Body of pancreas (tissue), 4 donors: ENCODE measurements at regions not wholly inside any gene's neighbourhood (a gene's known extent, or its start where the extent isn't known, plus 50 kb on each side); places are given as distances from the start of the nearest gene placed in this dataset.
"Not testable (repeated sequence)": the region's sequence is repeated elsewhere in the genome, so short reads cannot be mapped to it uniquely, and the experiment has no call there.

ENCODE experiments used
- ATAC-seq: fragments of 150-250 bp; one replicate; pipeline ENCODE4 v1.9.1; 2016
- DNase-seq, 4 donors: peaks; one replicate each; pipeline ENCODE4 v3.0.0-alpha.2; 2019
- H3K27ac ChIP-seq, 4 donors: fragments of 200-600 bp; sonication (generic); 1 replicate in 3 of 4; 2 replicates in 1 of 4; pipeline versions ENCODE4 v1.5.1 to v1.6.1; 2016 to 2019; ENCODE audit warnings: mild to moderate bottlenecking in 1 of 4, mixed read lengths in 1 of 4, moderate library complexity in 1 of 4
- H3K27me3 ChIP-seq, 2 donors: fragments of 200-600 bp; sonication (generic); one replicate each; pipeline ENCODE4 v1.6.0; 2016; ENCODE audit warnings: mild to moderate bottlenecking in 1 of 2
- H3K36me3 ChIP-seq, 2 donors: fragments of 200-600 bp; sonication (generic); replicated peaks in 1 of 2; 2 replicates each; pipeline ENCODE4 v1.5.1; 2016; ENCODE audit warnings: low read depth in 2 of 2; ENCODE audit not compliant: insufficient read depth in 1 of 2
- H3K4me1 ChIP-seq: fragments of 200-600 bp; sonication (generic); one replicate; pipeline ENCODE4 v1.6.0; 2016
- H3K4me3 ChIP-seq, 2 donors: fragments of 200-600 bp; sonication (generic); 1 replicate in 1 of 2; 2 replicates in 1 of 2; pipeline ENCODE4 v1.5.1; 2016 to 2019
- H3K9me3 ChIP-seq, 3 donors: fragments of 200-600 bp; sonication (generic); 1 replicate in 2 of 3; 2 replicates in 1 of 3; pipeline ENCODE4 v1.5.1; 2016
- CTCF ChIP-seq, 7 experiments: fragments of 450-650 bp in 4 of 7; fragments of 200-600 bp in 3 of 7; sonication (generic) in 3 of 7; IDR thresholded peaks; one replicate each; pipeline ENCODE4 v1.5.1; 2016 to 2019; ENCODE audit warnings: antibody characterized with exemption in 7 of 7
- POLR2A ChIP-seq, 3 donors: fragments of 450-650 bp; IDR thresholded peaks; one replicate each; pipeline ENCODE4 v1.6.1; 2016; ENCODE audit warnings: antibody characterized with exemption in 3 of 3, mild to moderate bottlenecking in 2 of 3
- WGBS, 2 donors: methylation state at CpG; one replicate each; pipeline ENCODE4 v1.1.5; 2017; 5-methylcytosine and 5-hydroxymethylcytosine counted together
- intact Hi-C: fragments of 100-400 bp; cut with DNase I; formaldehyde crosslinking; loops from one replicate; pipeline ENCODE4 v1.15.1; 2023

- TF ChIP-seq CTCF (IDR thresholded peaks at IDR 0.05) (no peak), POLR2A (IDR thresholded peaks at IDR 0.05) (no peak)
- WGBS, 2 donors: 40 to 76% methylated on average over 1 of the region's 1 CpG
Observed at GRCh38 chr6:165768961-165769360, 105.9 kb upstream of the PDE10A start.

GRCh38 chr6:165767228-165767627, 104.2 kb upstream of the PDE10A start:
- H3K36me3 ChIP-seq: no peaks in the 10 kb centered on the region
- no peak overlapping the region for H3K4me3 ChIP-seq
- no peak for TF ChIP-seq POLR2A (IDR thresholded peaks at IDR 0.05)
- TF ChIP-seq CTCF (IDR thresholded peaks at IDR 0.05): no peak
- 76 to 83% methylated on average over 3 of the region's 3 CpGs for WGBS, 2 donors
- H3K27me3 ChIP-seq: no peaks in the 10 kb centered on the region
- no peaks in the 10 kb centered on the region for H3K4me1 ChIP-seq
- ATAC-seq: no peak
- no peak overlapping the region for H3K27ac ChIP-seq
- intact Hi-C loops: no loop called here
- no peak for DNase-seq
- H3K9me3 ChIP-seq: no peaks in the 10 kb centered on the region

More at GRCh38 chr6:165768961-165769360, 105.9 kb upstream of the PDE10A start:
- Histone ChIP-seq H3K36me3 (no peaks in the 10 kb centered on the region), H3K4me3 (no peak overlapping the region), H3K27ac (no peak overlapping the region), H3K9me3 (no peaks in the 10 kb centered on the region), H3K4me1 (no peaks in the 10 kb centered on the region), H3K27me3 (no peaks in the 10 kb centered on the region)
- DNase-seq (no peak), ATAC-seq (no peak)
- intact Hi-C loops: no loop called here

- no peaks in the 10 kb centered on the region for H3K4me1 ChIP-seq
- DNase-seq: no peak
- intact Hi-C loops: no loop called here
- H3K27ac ChIP-seq: no peak overlapping the region
- 43 to 53% methylated on average over 4 of the region's 4 CpGs for WGBS, 2 donors
- H3K4me3 ChIP-seq: no peak overlapping the region
- no peaks in the 10 kb centered on the region for H3K36me3 ChIP-seq
- H3K27me3 ChIP-seq: no peaks in the 10 kb centered on the region
- ATAC-seq: no peak
- TF ChIP-seq CTCF (IDR thresholded peaks at IDR 0.05) (no peak), POLR2A (IDR thresholded peaks at IDR 0.05) (no peak)
- H3K9me3 ChIP-seq: no peaks in the 10 kb centered on the region
Observed at GRCh38 chr6:165766457-165766856, 103.4 kb upstream of the PDE10A start.

- Histone ChIP-seq H3K4me3 (no peak overlapping the region), H3K27ac (no peak overlapping the region), H3K36me3 (no peaks in the 10 kb centered on the region), H3K4me1 (no peaks in the 10 kb centered on the region), H3K27me3 (no peaks in the 10 kb centered on the region), H3K9me3 (no peaks in the 10 kb centered on the region)
- ATAC-seq (no peak), DNase-seq (no peak)
- intact Hi-C loops: no loop called here
- 73 to 78% methylated on average over 7 of the region's 7 CpGs for WGBS, 2 donors
- TF ChIP-seq CTCF (IDR thresholded peaks at IDR 0.05) (no peak), POLR2A (IDR thresholded peaks at IDR 0.05) (no peak)
Observed at GRCh38 chr6:165766026-165766425, 103.0 kb upstream of the PDE10A start.

- intact Hi-C loops, H3K4me3 ChIP-seq, H3K27ac ChIP-seq, H3K4me1 ChIP-seq, H3K36me3 ChIP-seq, H3K27me3 ChIP-seq, ATAC-seq, H3K9me3 ChIP-seq, DNase-seq: not testable (repeated sequence)
- WGBS, 2 donors: 84 to 87% methylated on average over 15 to 28 of the region's 33 CpGs
Observed at GRCh38 chr6:165765256-165765655, 102.2 kb upstream of the PDE10A start.
